DOHH2 (cell line): ENCODE measurements at regions not wholly inside any gene's neighbourhood (a gene's known extent, or its start where the extent isn't known, plus 50 kb on each side); places are given as distances from the start of the nearest gene placed in this dataset.

Source experiments
- H3F3A ChIP-seq: fragments of 200-600 bp; sonication (generic), shearing (Covaris generic); 2 replicates; pipeline ENCODE4 v1.6.0; 2016; ENCODE audit warnings: antibody characterized with exemption, mild to moderate bottlenecking; ENCODE audit not compliant: control insufficient read depth, insufficient read depth
- H3K27ac ChIP-seq: fragments of 200-600 bp; sonication (generic); 2 replicates; pipeline ENCODE4 v1.5.1; 2014; ENCODE audit warnings: low read depth, mild to moderate bottlenecking, low read length, moderate library complexity
- H3K27me3 ChIP-seq: fragments of 200-600 bp; sonication (generic); 2 replicates; pipeline ENCODE4 v1.6.1; 2014; ENCODE audit warnings: mild to moderate bottlenecking, low read length, mixed read lengths; ENCODE audit not compliant: control insufficient read depth
- H3K36me3 ChIP-seq: fragments of 200-600 bp; sonication (generic); 2 replicates; pipeline ENCODE4 v1.6.1; 2014; ENCODE audit warnings: mild to moderate bottlenecking, low read length, moderate library complexity, mixed read lengths; ENCODE audit not compliant: control insufficient read depth
- H3K4me1 ChIP-seq: fragments of 200-600 bp; sonication (generic); 2 replicates; pipeline ENCODE4 v1.6.1; 2014; ENCODE audit warnings: mild to moderate bottlenecking, low read length, mixed read lengths; ENCODE audit not compliant: control insufficient read depth
- H3K4me2 ChIP-seq: fragments of 200-600 bp; sonication (generic); 2 replicates; pipeline ENCODE4 v1.6.0; 2014; ENCODE audit warnings: mild to moderate bottlenecking, low read length, moderate library complexity
- H3K4me3 ChIP-seq: fragments of 200-600 bp; sonication (generic); 2 replicates; pipeline ENCODE4 v1.5.1; 2014; ENCODE audit warnings: mild to moderate bottlenecking, low read length, mixed read lengths
- H3K79me2 ChIP-seq: fragments of 200-600 bp; sonication (generic); 2 replicates; pipeline ENCODE4 v1.6.1; 2014; ENCODE audit warnings: mild to moderate bottlenecking, low read length, mixed read lengths; ENCODE audit not compliant: control insufficient read depth
- H3K9me2 ChIP-seq: fragments of 200-600 bp; sonication (generic); replicated peaks from 2 replicates; pipeline ENCODE4 v1.6.1; 2014; ENCODE audit warnings: mild to moderate bottlenecking, low read length, mixed read lengths; ENCODE audit not compliant: control insufficient read depth
- H3K9me3 ChIP-seq: fragments of 200-600 bp; sonication (generic); 2 replicates; pipeline ENCODE4 v1.6.1; 2014; ENCODE audit warnings: antibody characterized with exemption, low read length, mixed read lengths; ENCODE audit not compliant: control insufficient read depth, insufficient read depth
- H4K20me1 ChIP-seq: fragments of 200-600 bp; sonication (generic); 2 replicates; pipeline ENCODE4 v1.6.0; 2014; ENCODE audit warnings: low read depth, mild to moderate bottlenecking, antibody characterized with exemption, low read length, moderate library complexity; ENCODE audit not compliant: control insufficient read depth, insufficient read depth
- EZH2phosphoT487 ChIP-seq: fragments of 200-600 bp; sonication (generic); IDR thresholded peaks from 2 replicates; pipeline ENCODE4 v1.6.1; 2017; ENCODE audit warnings: borderline replicate concordance, mild to moderate bottlenecking, antibody characterized with exemption, low read length, moderate library complexity, mixed read lengths
- TF ChIP-seq, protein P1 (sequence below): fragments of 200-600 bp; sonication (generic); IDR thresholded peaks from one replicate; pipeline ENCODE4 v1.5.1; 2014; ENCODE audit warnings: antibody characterized with exemption, mild to moderate bottlenecking, low read depth, low read length; ENCODE audit not compliant: poor library complexity, severe bottlenecking

GRCh38 chr5:124626053-124626452 lies 120.4 kb downstream of the ZNF608 start:
- Histone ChIP-seq H3K36me3 (no peaks in the 10 kb centered on the region), H3K4me3 (no peak overlapping the region), H3K27ac (no peak overlapping the region), H3K27me3 (no peaks in the 10 kb centered on the region), H4K20me1 (no peaks in the 10 kb centered on the region), H3K9me2 (no peaks in the 10 kb centered on the region), H3K9me3 (no peaks in the 10 kb centered on the region), H3F3A (no peaks in the 10 kb centered on the region; the same call in 1 of the 2 replicates), H3K4me1 (peaks cover 14% of the 10 kb centered on the region), H3K4me2 (no peak overlapping the region), H3K79me2 (no peaks in the 10 kb centered on the region)
- TF ChIP-seq, protein P1, sequence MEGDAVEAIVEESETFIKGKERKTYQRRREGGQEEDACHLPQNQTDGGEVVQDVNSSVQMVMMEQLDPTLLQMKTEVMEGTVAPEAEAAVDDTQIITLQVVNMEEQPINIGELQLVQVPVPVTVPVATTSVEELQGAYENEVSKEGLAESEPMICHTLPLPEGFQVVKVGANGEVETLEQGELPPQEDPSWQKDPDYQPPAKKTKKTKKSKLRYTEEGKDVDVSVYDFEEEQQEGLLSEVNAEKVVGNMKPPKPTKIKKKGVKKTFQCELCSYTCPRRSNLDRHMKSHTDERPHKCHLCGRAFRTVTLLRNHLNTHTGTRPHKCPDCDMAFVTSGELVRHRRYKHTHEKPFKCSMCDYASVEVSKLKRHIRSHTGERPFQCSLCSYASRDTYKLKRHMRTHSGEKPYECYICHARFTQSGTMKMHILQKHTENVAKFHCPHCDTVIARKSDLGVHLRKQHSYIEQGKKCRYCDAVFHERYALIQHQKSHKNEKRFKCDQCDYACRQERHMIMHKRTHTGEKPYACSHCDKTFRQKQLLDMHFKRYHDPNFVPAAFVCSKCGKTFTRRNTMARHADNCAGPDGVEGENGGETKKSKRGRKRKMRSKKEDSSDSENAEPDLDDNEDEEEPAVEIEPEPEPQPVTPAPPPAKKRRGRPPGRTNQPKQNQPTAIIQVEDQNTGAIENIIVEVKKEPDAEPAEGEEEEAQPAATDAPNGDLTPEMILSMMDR, result no peak
- TF ChIP-seq EZH2phosphoT487, result no peak

DNA sequence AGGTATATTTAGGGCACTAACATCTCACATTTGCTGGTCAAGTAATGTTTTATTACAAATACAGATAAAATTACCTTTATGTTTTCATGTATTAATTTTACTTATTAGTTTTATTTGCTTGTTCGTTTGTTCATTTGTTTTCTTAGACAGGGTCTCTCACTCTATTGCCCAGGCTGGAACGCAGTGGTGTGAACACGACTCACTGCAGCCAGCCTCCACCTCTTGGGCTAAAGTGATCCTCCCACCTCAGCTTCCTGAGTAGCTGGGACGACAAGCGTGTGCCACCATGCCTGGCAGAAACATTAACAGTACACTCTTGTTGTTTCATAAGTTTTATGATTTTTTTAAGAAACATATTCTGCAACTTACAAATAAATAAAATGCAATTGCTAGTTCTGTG lies 123.2 kb downstream of the ZNF608 start:
- Histone ChIP-seq H3K79me2 (no peaks in the 10 kb centered on the region), H3K4me2 (no peak overlapping the region), H3K9me3 (no peaks in the 10 kb centered on the region), H3K27me3 (no peaks in the 10 kb centered on the region), H4K20me1 (no peaks in the 10 kb centered on the region), H3F3A (no peaks in the 10 kb centered on the region; the same call in 1 of the 2 replicates), H3K9me2 (no peaks in the 10 kb centered on the region), H3K4me1 (peaks cover 14% of the 10 kb centered on the region), H3K36me3 (no peaks in the 10 kb centered on the region), H3K27ac (no peak overlapping the region), H3K4me3 (no peak overlapping the region)
- TF ChIP-seq EZH2phosphoT487, result no peak
- TF ChIP-seq, protein P1, result no peak

- H3K4me2 ChIP-seq, result no peak overlapping the region
- no peaks in the 10 kb centered on the region for H3K9me3 ChIP-seq
Observed at GRCh38 chr5:124622851-124623250, 123.6 kb downstream of the ZNF608 start.

More at GRCh38 chr5:124622851-124623250, 123.6 kb downstream of the ZNF608 start:
- Histone ChIP-seq H3K79me2 (no peaks in the 10 kb centered on the region), H3K27me3 (no peaks in the 10 kb centered on the region), H3K4me1 (peaks cover 15% of the 10 kb centered on the region), H4K20me1 (no peaks in the 10 kb centered on the region), H3K9me2 (no peaks in the 10 kb centered on the region), H3F3A (no peaks in the 10 kb centered on the region; the same call in 1 of the 2 replicates), H3K4me3 (no peak overlapping the region), H3K36me3 (no peaks in the 10 kb centered on the region), H3K27ac (no peak overlapping the region)
- TF ChIP-seq, protein P1, result no peak
- TF ChIP-seq EZH2phosphoT487, result no peak
